Prostate gland (tissue), 2 donors: ENCODE measurements at regions not wholly inside any gene's neighbourhood (a gene's known extent, or its start where the extent isn't known, plus 50 kb on each side); places are given as distances from the start of the nearest gene placed in this dataset.

Experiments used
- CTCF ChIP-seq, 4 experiments: fragments of 200-600 bp in 2 of 4; fragments of 450-650 bp in 2 of 4; sonication (generic) in 2 of 4; IDR thresholded peaks; 1 replicate in 3 of 4; 2 replicates in 1 of 4; pipeline ENCODE4 v1.5.1; 2016 to 2019; ENCODE audit warnings: antibody characterized with exemption in 4 of 4, mild to moderate bottlenecking in 2 of 4, moderate library complexity in 2 of 4
- POLR2A ChIP-seq: fragments of 450-650 bp; IDR thresholded peaks from one replicate; pipeline ENCODE4 v1.6.1; 2016; ENCODE audit warnings: antibody characterized with exemption, mild to moderate bottlenecking

DNA sequence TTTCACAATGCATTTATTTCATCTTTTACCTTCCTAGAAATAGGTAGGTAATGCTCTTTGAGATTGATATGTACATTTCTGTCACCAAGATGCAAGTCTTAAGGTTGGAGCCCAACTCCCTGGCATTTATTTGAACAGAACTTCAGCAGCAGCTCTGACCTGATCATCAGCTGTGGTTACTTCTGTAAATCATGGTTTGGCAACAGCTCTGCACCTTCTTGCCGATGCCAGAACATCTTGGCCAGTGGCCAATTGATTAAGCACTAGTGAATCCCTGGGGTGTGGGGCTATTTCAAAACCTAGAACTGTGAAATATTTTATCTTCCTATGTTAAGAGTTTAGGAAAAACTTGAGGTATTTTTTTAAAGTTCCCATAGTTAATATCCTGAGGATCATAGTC, 124.8 kb upstream of the NYAP2 start:
- no peak for TF ChIP-seq CTCF (IDR thresholded peaks at IDR 0.05)
- TF ChIP-seq POLR2A: no peak
